H9 (cell line): ENCODE measurements at regions not wholly inside any gene's neighbourhood (a gene's known extent, or its start where the extent isn't known, plus 50 kb on each side); places are given as distances from the start of the nearest gene placed in this dataset.

ENCODE experiments used
- DNase-seq: peaks from one replicate; pipeline ENCODE4 v3.0.0-alpha.2; 2017
- H2AFZ ChIP-seq: one replicate; pipeline ENCODE4 v1.6.1; 2013; ENCODE audit warnings: mild to moderate bottlenecking, low read length, control low read depth, moderate library complexity
- H2AK5ac ChIP-seq: 2 replicates; pipeline ENCODE4 v1.6.1; 2013; ENCODE audit warnings: low read length, control low read depth, mixed read lengths; ENCODE audit not compliant: insufficient read length
- H2BK120ac ChIP-seq: one replicate; pipeline ENCODE4 v1.6.1; 2013; ENCODE audit warnings: low read depth, mild to moderate bottlenecking, low read length, control low read depth, inconsistent platforms; ENCODE audit not compliant: poor library complexity, severe bottlenecking
- H2BK12ac ChIP-seq: 2 replicates; pipeline ENCODE4 v1.6.1; 2013; ENCODE audit warnings: low read length, control low read depth, mixed read lengths, low read depth; ENCODE audit not compliant: insufficient read length
- H2BK15ac ChIP-seq: 2 replicates; pipeline ENCODE4 v1.6.1; 2013; ENCODE audit warnings: low read depth, low read length, control low read depth
- H2BK20ac ChIP-seq: one replicate; pipeline ENCODE4 v1.6.1; 2013; ENCODE audit warnings: low read depth, mild to moderate bottlenecking, low read length, control low read depth, inconsistent platforms; ENCODE audit not compliant: poor library complexity, severe bottlenecking
- H2BK5ac ChIP-seq: 2 replicates; pipeline ENCODE4 v1.6.1; 2013; ENCODE audit warnings: low read length, control low read depth, mixed read lengths; ENCODE audit not compliant: insufficient read length
- H3K14ac ChIP-seq: 2 replicates; pipeline ENCODE4 v1.6.1; 2013; ENCODE audit warnings: low read length, control low read depth; ENCODE audit not compliant: insufficient read depth
- H3K18ac ChIP-seq: 2 replicates; pipeline ENCODE4 v1.6.1; 2013; ENCODE audit warnings: low read depth, mild to moderate bottlenecking, mixed read lengths, low read length, control low read depth; ENCODE audit not compliant: insufficient read length
- H3K23ac ChIP-seq: 2 replicates; pipeline ENCODE4 v1.6.1; 2013; ENCODE audit warnings: low read length, control low read depth, mixed read lengths, low read depth; ENCODE audit not compliant: insufficient read length
- H3K23me2 ChIP-seq: 2 replicates; pipeline ENCODE4 v1.6.1; 2013; ENCODE audit warnings: low read depth, mild to moderate bottlenecking, mixed read lengths, low read length, control low read depth; ENCODE audit not compliant: insufficient read length, poor library complexity, severe bottlenecking
- H3K27ac ChIP-seq: 2 replicates; pipeline ENCODE4 v1.5.1; 2013; ENCODE audit warnings: low read length, control low read depth, mixed read lengths, low read depth; ENCODE audit not compliant: insufficient read length
- H3K27me3 ChIP-seq: 2 replicates; pipeline ENCODE4 v1.6.1; 2013; ENCODE audit warnings: low read length, control low read depth, inconsistent platforms; ENCODE audit not compliant: insufficient read depth
- H3K4ac ChIP-seq: 2 replicates; pipeline ENCODE4 v1.6.1; 2013; ENCODE audit warnings: low read depth, mild to moderate bottlenecking, control low read depth, inconsistent platforms, low read length, moderate library complexity
- H3K4me1 ChIP-seq: 2 replicates; pipeline ENCODE4 v1.6.1; 2013; ENCODE audit warnings: low read length, control low read depth, inconsistent platforms; ENCODE audit not compliant: insufficient read depth
- H3K4me2 ChIP-seq: 2 replicates; pipeline ENCODE4 v1.6.1; 2013; ENCODE audit warnings: low read length, control low read depth, mixed read lengths; ENCODE audit not compliant: insufficient read length, insufficient read depth
- H3K56ac ChIP-seq: 2 replicates; pipeline ENCODE4 v1.6.1; 2013; ENCODE audit warnings: low read depth, mild to moderate bottlenecking, mixed read lengths, low read length, control low read depth; ENCODE audit not compliant: insufficient read length
- H3K79me1 ChIP-seq: 2 replicates; pipeline ENCODE4 v1.6.1; 2013; ENCODE audit warnings: low read depth, mild to moderate bottlenecking, moderate library complexity, low read length, control low read depth, inconsistent platforms; ENCODE audit not compliant: insufficient read depth, poor library complexity, severe bottlenecking
- H3K79me2 ChIP-seq: 2 replicates; pipeline ENCODE4 v1.6.1; 2013; ENCODE audit warnings: low read length, control low read depth, inconsistent platforms; ENCODE audit not compliant: insufficient read depth
- H3K9ac ChIP-seq: 2 replicates; pipeline ENCODE4 v1.6.1; 2013; ENCODE audit warnings: low read length, control low read depth, mixed read lengths; ENCODE audit not compliant: insufficient read length; ENCODE audit errors: extremely low read depth
- H3K9me3 ChIP-seq: one replicate; pipeline ENCODE4 v1.6.1; 2013; ENCODE audit warnings: low read depth, low read length, inconsistent platforms; ENCODE audit not compliant: control insufficient read depth
- H3T11ph ChIP-seq: one replicate; pipeline ENCODE4 v1.6.1; 2013; ENCODE audit warnings: mild to moderate bottlenecking, low read length, control low read depth, inconsistent platforms
- H4K20me1 ChIP-seq: one replicate; pipeline ENCODE4 v1.6.1; 2013; ENCODE audit not compliant: control insufficient read depth, insufficient read length, insufficient read depth
- H4K5ac ChIP-seq: 2 replicates; pipeline ENCODE4 v1.6.1; 2013; ENCODE audit warnings: low read depth, mild to moderate bottlenecking, mixed read lengths, low read length, control low read depth; ENCODE audit not compliant: insufficient read length
- H4K8ac ChIP-seq: replicated peaks from 2 replicates; pipeline ENCODE4 v1.6.1; 2013; ENCODE audit warnings: low read length, control low read depth, mixed read lengths, low read depth; ENCODE audit not compliant: insufficient read length
- H4K91ac ChIP-seq: 2 replicates; pipeline ENCODE4 v1.6.1; 2013; ENCODE audit warnings: low read depth, mild to moderate bottlenecking, moderate library complexity, mixed read lengths, low read length, control low read depth; ENCODE audit not compliant: insufficient read length
- H3K27ac Mint-ChIP-seq, 3 experiments: 2 replicates in 2 of 3; 3 replicates in 1 of 3; pipeline ENCODE4 v1.8.0; 2020 to 2021; ENCODE audit warnings: mixed read lengths in 3 of 3, mild to moderate bottlenecking in 1 of 3, moderate library complexity in 1 of 3
- H3K27me3 Mint-ChIP-seq: 2 replicates; pipeline ENCODE4 v1.8.0; 2021; ENCODE audit warnings: low read depth, mild to moderate bottlenecking, moderate library complexity, mixed read lengths
- H3K36me3 Mint-ChIP-seq, 3 experiments: 2 replicates in 2 of 3; 3 replicates in 1 of 3; pipeline ENCODE4 v1.8.0; 2020 to 2021; ENCODE audit warnings: low read depth in 3 of 3, mixed read lengths in 3 of 3; ENCODE audit not compliant: insufficient read depth in 1 of 3
- H3K4me1 Mint-ChIP-seq, 2 experiments: 2 replicates each; pipeline ENCODE4 v1.8.0; 2020; ENCODE audit warnings: mixed read lengths in 2 of 2
- H3K4me3 Mint-ChIP-seq, 2 experiments: 2 replicates in 1 of 2; 3 replicates in 1 of 2; pipeline ENCODE4 v1.8.0; 2020 to 2021; ENCODE audit warnings: mild to moderate bottlenecking in 2 of 2, mixed read lengths in 2 of 2, moderate library complexity in 1 of 2
- H3K9me3 Mint-ChIP-seq, 2 experiments: 2 replicates in 1 of 2; 3 replicates in 1 of 2; pipeline ENCODE4 v1.8.0; 2020; ENCODE audit warnings: mild to moderate bottlenecking in 2 of 2, mixed read lengths in 2 of 2, moderate library complexity in 1 of 2
- CTCF ChIP-seq: fragments of 200-600 bp; sonication (generic); conservative IDR thresholded peaks from 3 replicates; pipeline ENCODE4 v1.8.0; 2021; ENCODE audit warnings: antibody characterized with exemption, mild to moderate bottlenecking
- WGBS: extraction: QIAGEN DNeasy Blood & Tissue Kit; methylation state at CpG from one replicate; pipeline ENCODE4 v1.1.7; 2013; ENCODE audit warnings: missing lambda C conversion rate, low lambda C conversion rate, mixed read lengths; ENCODE audit not compliant: insufficient read length; ENCODE audit errors: extremely low coverage; 5-methylcytosine and 5-hydroxymethylcytosine counted together

- Histone ChIP-seq H3K23me2 (no peaks in the 10 kb centered on the region), H2BK20ac (no peak overlapping the region), H3K18ac (no peak overlapping the region), H4K8ac (no peak overlapping the region), H2BK12ac (no peak overlapping the region), H3K79me2 (no peaks in the 10 kb centered on the region), H4K91ac (no peak overlapping the region), H3K27me3 (no peaks in the 10 kb centered on the region), H2AFZ (no peak overlapping the region), H3K4me1 (no peaks in the 10 kb centered on the region), H2BK5ac (no peak overlapping the region), H4K5ac (no peak overlapping the region), H3K56ac (no peak overlapping the region), H3K9ac (no peak overlapping the region), H3K4me2 (no peak overlapping the region), H3K9me3 (no peaks in the 10 kb centered on the region), H3T11ph (no peak overlapping the region), H2AK5ac (no peak overlapping the region), H2BK15ac (no peak overlapping the region), H3K4ac (no peak overlapping the region), H2BK120ac (no peak overlapping the region), H4K20me1 (no peaks in the 10 kb centered on the region), H3K14ac (no peak overlapping the region), H3K27ac (no peak overlapping the region), H3K23ac (no peak overlapping the region), H3K79me1 (no peaks in the 10 kb centered on the region)
- Mint-ChIP-seq H3K27me3 (peaks cover 12% of the 10 kb centered on the region), H3K9me3 (peaks cover 11 to 14% of the 10 kb centered on the region in 2 experiments), H3K36me3 (peaks cover 3 to 13% (median 7%) of the 10 kb centered on the region in 3 experiments), H3K4me1 (peaks cover 3 to 6% of the 10 kb centered on the region in 2 experiments; a peak in 3 of 4 replicates), H3K4me3 (no peak overlapping the region), H3K27ac (no peak overlapping the region)
- TF ChIP-seq CTCF = no peak
- DNase-seq = no peak
- WGBS = no CpG with 5 or more reads among the region's 3 CpGs
These were observed 448.1 kb upstream of the ZNF507 start for GRCh38 chr19:31897292-31897691.
